K562 (cell line): ENCODE measurements at regions not wholly inside any gene's neighbourhood (a gene's known extent, or its start where the extent isn't known, plus 50 kb on each side); places are given as distances from the start of the nearest gene placed in this dataset.

Source experiments
- ATAC-seq: fragments of 200-7000 bp; cut with Tn5 transposase; 3 replicates; pipeline ENCODE4 v1.9.1; 2020; ENCODE audit warnings: moderate library complexity
- BruUV-seq: library from RNA; stranded (reverse); fragments of 400-500 nt; replicated peaks from 2 replicates; lab custom pipeline; 2021; lab: Mats Ljungman, UMichigan
- CTCF ChIA-PET: fragments of 300-600 bp; formaldehyde crosslinking; extraction: SDS; loops from one replicate; lab custom pipeline; 2021; ENCODE audit warnings: low intra/inter-chr PET ratio; lab: Yijun Ruan, JAX
- POLR2A ChIA-PET: fragments of 300-600, 350-650 bp; sonication (Branson Sonifier 250); formaldehyde crosslinking; extraction: SDS; loops from one replicate; lab custom pipeline; 2021; ENCODE audit warnings: antibody characterized with exemption, inconsistent platforms; lab: Yijun Ruan, JAX
- DNase-seq, 4 experiments: peaks; one replicate each; pipeline versions ENCODE4 v3.0.0 to v3.0.0-alpha.2; 2011 to 2018; ENCODE audit warnings: low spot score in 3 of 4, mixed read lengths in 3 of 4; ENCODE audit errors: extremely low read depth in 1 of 4
- FAIRE-seq: peaks from 2 replicates; lab custom pipeline; 2011; peaks lifted over from hg19 to GRCh38; lab: Jason Lieb, UNC
- H2AFZ ChIP-seq: 2 replicates; pipeline ENCODE4 v1.6.0; 2011; ENCODE audit warnings: low read depth, low read length, control low read depth, inconsistent platforms
- H3K27ac ChIP-seq: fragments of 200-600 bp; 3 replicates; pipeline ENCODE4 v1.8.0; 2011; ENCODE audit warnings: low read depth, mild to moderate bottlenecking, control low read depth, inconsistent platforms, low read length, moderate library complexity, mixed read lengths; ENCODE audit errors: extremely low read depth
- H3K27me3 ChIP-seq, 2 experiments: fragments of 300-600 bp in 1 of 2; 2 replicates in 1 of 2; 3 replicates in 1 of 2; pipeline versions ENCODE4 v1.6.0 to v1.8.0; 2011; ENCODE audit warnings: inconsistent platforms in 2 of 2, low read length in 2 of 2, mild to moderate bottlenecking in 1 of 2, mixed read lengths in 1 of 2, moderate library complexity in 1 of 2; ENCODE audit not compliant: control insufficient read depth in 2 of 2, insufficient read depth in 2 of 2
- H3K36me3 ChIP-seq: fragments of 300-600 bp; 3 replicates; pipeline ENCODE4 v1.8.0; 2011; ENCODE audit warnings: mild to moderate bottlenecking, low read length, inconsistent platforms; ENCODE audit not compliant: control insufficient read depth, insufficient read depth
- H3K4me1 ChIP-seq, 2 experiments: fragments of 200-600 bp in 1 of 2; replicated peaks in 1 of 2; 2 replicates in 1 of 2; 3 replicates in 1 of 2; pipeline versions ENCODE4 v1.5.1 to v1.8.0; 2011; ENCODE audit warnings: inconsistent platforms in 2 of 2, low read length in 2 of 2, mild to moderate bottlenecking in 1 of 2, mixed read lengths in 1 of 2, moderate library complexity in 1 of 2; ENCODE audit not compliant: control insufficient read depth in 2 of 2, insufficient read depth in 2 of 2
- H3K4me2 ChIP-seq: 2 replicates; pipeline ENCODE4 v1.6.1; 2011; ENCODE audit warnings: low read length, control low read depth, inconsistent platforms, mixed read lengths; ENCODE audit not compliant: insufficient read depth
- H3K4me3 ChIP-seq: fragments of 200-600 bp; sonication (generic), shearing (Covaris generic); 2 replicates; pipeline ENCODE4 v1.5.1; 2016; ENCODE audit warnings: control low read depth, inconsistent platforms
- H3K79me2 ChIP-seq: fragments of 200-600 bp; 3 replicates; pipeline ENCODE4 v1.8.0; 2011; ENCODE audit warnings: low read length, inconsistent platforms; ENCODE audit not compliant: control insufficient read depth, insufficient read depth
- H3K9ac ChIP-seq, 2 experiments: 2 replicates each; pipeline versions ENCODE4 v1.6.0 to v1.6.1; 2011; ENCODE audit warnings: low read depth in 2 of 2, low read length in 2 of 2, control low read depth in 1 of 2, inconsistent platforms in 1 of 2, mild to moderate bottlenecking in 1 of 2, mixed read lengths in 1 of 2; ENCODE audit not compliant: insufficient read depth in 1 of 2
- H3K9me1 ChIP-seq: one replicate; pipeline ENCODE4 v1.6.0; 2011; ENCODE audit warnings: inconsistent platforms, mild to moderate bottlenecking, low read length, moderate library complexity; ENCODE audit not compliant: control insufficient read depth, insufficient read depth
- H3K9me3 ChIP-seq: replicated peaks from 2 replicates; pipeline ENCODE4 v1.5.1; 2011; ENCODE audit warnings: low read depth, low read length, inconsistent platforms; ENCODE audit not compliant: control insufficient read depth, insufficient read depth
- H4K20me1 ChIP-seq: replicated peaks from 2 replicates; pipeline ENCODE4 v1.6.1; 2011; ENCODE audit warnings: low read length, inconsistent platforms, mixed read lengths; ENCODE audit not compliant: control insufficient read depth, insufficient read depth
- DMBX1 ChIP-seq: fragments of 250-450 bp; sonication (Bioruptor Pico); IDR thresholded peaks from 2 replicates; pipeline ENCODE4 v1.8.0; 2022; ENCODE audit warnings: inconsistent platforms, mild to moderate bottlenecking, moderate library complexity, borderline replicate concordance
- MEF2D ChIP-seq: conservative IDR thresholded peaks from 2 replicates; pipeline ENCODE4 v1.6.1; 2016; ENCODE audit warnings: low read depth, missing genetic modification characterization, missing compliant biosample characterization
- ZNF24 ChIP-seq: fragments of 450-650 bp; IDR thresholded peaks from 2 replicates; pipeline ENCODE4 v1.6.1; 2016
- ZNF589 ChIP-seq: fragments of 200-800 bp; sonication (Bioruptor generic); IDR thresholded peaks from 2 replicates; pipeline ENCODE4 v1.6.1; 2016; ENCODE audit warnings: low read depth, missing genetic modification characterization, missing compliant biosample characterization
- WGBS: fragments of 100-300 bp; shearing (Covaris generic); methylation state at CpG from one replicate; pipeline ENCODE4 v1.1.6; 2016; ENCODE audit warnings: low coverage, mixed read lengths; ENCODE audit not compliant: insufficient coverage; ENCODE audit errors: missing lambda C conversion rate; 5-methylcytosine and 5-hydroxymethylcytosine counted together
- in situ Hi-C: fragments of 300-500 bp; cut with MboI; formaldehyde crosslinking; loops from 4 replicates; pipeline ENCODE4 v1.15.0; 2018; ENCODE audit warnings: inconsistent platforms, mixed read lengths
- intact Hi-C: fragments of 100-400 bp; cut with micrococcal nuclease; formaldehyde crosslinking; loops from 2 replicates; pipeline ENCODE4 v1.14.2; 2022

DNA sequence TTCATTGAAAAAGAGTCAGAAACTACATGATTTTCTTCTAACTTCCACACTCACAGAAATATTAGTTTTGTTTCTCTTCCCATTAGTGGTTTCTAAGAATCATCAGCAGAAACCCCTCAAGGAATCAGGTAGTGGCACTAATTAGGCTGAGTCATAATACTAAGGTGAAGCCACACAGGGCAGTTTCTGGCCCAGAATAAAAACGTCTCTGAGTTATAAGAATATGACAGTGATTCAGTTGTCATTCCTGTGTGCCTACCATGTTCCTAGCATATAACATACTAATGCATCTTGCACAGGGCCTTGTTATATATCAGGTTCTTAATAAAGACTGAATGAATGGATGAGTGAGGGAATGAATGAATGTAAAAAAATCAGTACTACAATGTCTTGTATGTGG is 206.0 kb upstream of the PLEKHG7 start:
- H4K20me1 ChIP-seq: no peaks in the 10 kb centered on the region
- no peaks in the 10 kb centered on the region; a peak in 1 of 5 replicates for H3K4me1 ChIP-seq
- BruUV-seq: no TSS peak

DNA sequence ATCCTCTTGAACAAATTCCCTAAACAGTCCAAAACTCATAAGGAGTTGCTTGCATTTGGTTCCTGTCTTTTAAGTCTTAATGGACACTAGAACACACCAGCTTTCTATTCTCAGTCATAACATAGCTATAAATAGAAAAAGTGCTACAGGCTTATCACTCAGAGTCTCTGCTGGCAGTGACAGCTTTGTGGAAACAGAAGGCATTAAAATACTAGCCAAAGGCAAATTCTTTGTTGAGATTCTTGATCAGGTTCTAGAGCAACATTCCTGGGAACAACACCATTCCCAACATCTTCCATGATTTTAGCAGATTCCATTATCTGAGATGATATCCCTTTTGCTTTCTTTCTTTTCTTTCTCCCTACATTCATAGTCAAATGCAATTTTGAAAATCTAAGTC is 207.7 kb upstream of the PLEKHG7 start:
- Histone ChIP-seq H3K4me3 (no peak overlapping the region), H3K4me2 (no peak overlapping the region), H3K27me3 (no peaks in the 10 kb centered on the region), H3K9me1 (no peaks in the 10 kb centered on the region), H3K4me1 (no peaks in the 10 kb centered on the region; a peak in 1 of 5 replicates), H3K36me3 (no peaks in the 10 kb centered on the region), H3K27ac (no peak overlapping the region), H4K20me1 (no peaks in the 10 kb centered on the region), H3K9ac (no peak overlapping the region), H3K9me3 (no peaks in the 10 kb centered on the region), H2AFZ (no peak overlapping the region), H3K79me2 (no peaks in the 10 kb centered on the region)
- DNase-seq: no peak
- ChIA-PET CTCF (no interaction called here), POLR2A (interaction anchor here (1.0 to 1.1 kb wide), 2 partner anchors 10 to 16 kb away, joined by 3 to 4 read pairs; no protein-coding TSS in a partner anchor)
- ATAC-seq: no peak
- intact Hi-C loops: no loop called here
- no TSS peak for BruUV-seq
- peak; percentile 61; the same call in 1 of the 2 replicates for TF ChIP-seq MEF2D (tag)
- no peak for TF ChIP-seq DMBX1 (CRISPR knock-in tag)
- in situ Hi-C loops: no loop called here
- FAIRE-seq: no peak

More for the DNA sequence above, 206.0 kb upstream of the PLEKHG7 start:
- TF ChIP-seq ZNF589 (CRISPR knock-in tag) (no peak), ZNF24 (0 out of 2 replicates have a peak, but pooled peaks have one; percentile 30)
- Histone ChIP-seq H3K4me3 (no peak overlapping the region), H3K36me3 (no peaks in the 10 kb centered on the region), H3K4me2 (no peak overlapping the region), H3K27ac (no peak overlapping the region), H3K9me1 (no peaks in the 10 kb centered on the region), H3K9me3 (no peaks in the 10 kb centered on the region), H2AFZ (no peak overlapping the region), H3K27me3 (no peaks in the 10 kb centered on the region), H3K9ac (no peak overlapping the region), H3K79me2 (no peaks in the 10 kb centered on the region)
- FAIRE-seq (no peak), ATAC-seq (no peak), DNase-seq (no peak)
- intact Hi-C loops (no loop called here), in situ Hi-C loops (no loop called here)
- POLR2A ChIA-PET: interaction anchor here (1.4 kb wide), 1 partner anchor 11 kb away, joined by 4 read pairs; no protein-coding TSS in a partner anchor
- WGBS: 0% methylated on average over 1 of the region's 1 CpG
- CTCF ChIA-PET: no interaction called here
